Keratinocyte (primary cell): ENCODE measurements at regions not wholly inside any gene's neighbourhood (a gene's known extent, or its start where the extent isn't known, plus 50 kb on each side); places are given as distances from the start of the nearest gene placed in this dataset.

Experiments
- CTCF ChIP-seq, 3 experiments: IDR thresholded peaks in 1 of 3; conservative IDR thresholded peaks in 1 of 3; optimal IDR thresholded peaks in 1 of 3; 2 replicates in 2 of 3; 3 replicates in 1 of 3; pipeline versions ENCODE3 to v1.5.1; 2011; ENCODE audit warnings: low read length in 3 of 3, mild to moderate bottlenecking in 3 of 3, moderate library complexity in 2 of 3, control low read depth in 1 of 3, inconsistent platforms in 1 of 3; ENCODE audit not compliant: insufficient read depth in 2 of 3; ENCODE audit errors: extremely low read depth in 1 of 3
- EZH2 ChIP-seq: IDR thresholded peaks from one replicate; pipeline ENCODE4 v1.6.1; 2012; ENCODE audit warnings: inconsistent platforms, mild to moderate bottlenecking, low read length, moderate library complexity

- no peak for TF ChIP-seq CTCF (optimal IDR thresholded peaks at IDR 0.05 in 1 of 3, IDR thresholded peaks at IDR 0.05 in 1 of 3, conservative IDR thresholded peaks at IDR 0.05 in 1 of 3; ENCODE audit: extremely low read depth in 1 of 3, insufficient read depth in 2 of 3, low read length in 3 of 3)
- no peak for TF ChIP-seq EZH2
Observed at GRCh38 chr3:162041622-162042021, 545.0 kb downstream of the OTOL1 start.
